ENCODE measurements at regions not wholly inside any gene's neighbourhood (a gene's known extent, or its start where the extent isn't known, plus 50 kb on each side); places are given as distances from the start of the nearest gene placed in this dataset.

DNA sequence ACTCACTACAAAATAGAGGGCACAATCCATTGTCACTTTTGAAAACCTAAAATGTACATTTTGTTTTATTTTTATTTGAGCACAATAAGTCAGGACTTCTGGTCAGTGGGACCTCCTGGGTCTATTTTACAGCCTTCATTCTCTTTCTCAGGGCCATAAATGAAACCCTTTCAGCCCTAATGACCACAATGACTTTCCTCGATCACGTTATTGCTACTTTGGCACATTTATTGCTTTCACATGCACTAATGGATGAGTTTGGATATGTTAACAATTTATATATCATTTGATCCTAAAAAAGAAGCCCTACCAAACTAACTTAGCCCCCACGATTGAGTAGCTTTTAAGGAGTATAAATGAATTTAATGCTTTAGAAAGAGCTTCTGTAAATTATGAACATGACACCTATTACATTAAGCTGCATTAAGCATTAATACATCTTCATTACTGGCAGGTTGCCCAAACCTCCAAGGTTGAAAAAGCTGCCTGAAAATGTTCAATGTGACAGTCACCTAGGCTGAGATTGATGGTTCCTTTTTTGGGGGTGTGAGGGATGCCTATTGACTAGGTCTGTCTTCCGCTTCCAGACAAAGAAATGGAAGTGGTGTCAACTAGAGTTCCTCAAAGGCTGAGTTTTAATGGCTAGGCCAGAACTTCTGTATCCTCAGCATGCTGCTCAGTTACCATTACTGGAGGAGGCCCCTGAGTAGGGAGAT lies 296.4 kb downstream of the GPAT3 start:
- TF ChIP-seq, protein P1, sequence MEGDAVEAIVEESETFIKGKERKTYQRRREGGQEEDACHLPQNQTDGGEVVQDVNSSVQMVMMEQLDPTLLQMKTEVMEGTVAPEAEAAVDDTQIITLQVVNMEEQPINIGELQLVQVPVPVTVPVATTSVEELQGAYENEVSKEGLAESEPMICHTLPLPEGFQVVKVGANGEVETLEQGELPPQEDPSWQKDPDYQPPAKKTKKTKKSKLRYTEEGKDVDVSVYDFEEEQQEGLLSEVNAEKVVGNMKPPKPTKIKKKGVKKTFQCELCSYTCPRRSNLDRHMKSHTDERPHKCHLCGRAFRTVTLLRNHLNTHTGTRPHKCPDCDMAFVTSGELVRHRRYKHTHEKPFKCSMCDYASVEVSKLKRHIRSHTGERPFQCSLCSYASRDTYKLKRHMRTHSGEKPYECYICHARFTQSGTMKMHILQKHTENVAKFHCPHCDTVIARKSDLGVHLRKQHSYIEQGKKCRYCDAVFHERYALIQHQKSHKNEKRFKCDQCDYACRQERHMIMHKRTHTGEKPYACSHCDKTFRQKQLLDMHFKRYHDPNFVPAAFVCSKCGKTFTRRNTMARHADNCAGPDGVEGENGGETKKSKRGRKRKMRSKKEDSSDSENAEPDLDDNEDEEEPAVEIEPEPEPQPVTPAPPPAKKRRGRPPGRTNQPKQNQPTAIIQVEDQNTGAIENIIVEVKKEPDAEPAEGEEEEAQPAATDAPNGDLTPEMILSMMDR (IDR thresholded peaks at IDR 0.05) = no peak
- TF ChIP-seq POLR2A (IDR thresholded peaks at IDR 0.05) (no peak), POLR2AphosphoS5 (IDR thresholded peaks at IDR 0.05) (no peak), EP300 (IDR thresholded peaks at IDR 0.05) (no peak)
- Histone ChIP-seq H3K4me1 (no peaks in the 10 kb centered on the region), H3K4me3 (no peak overlapping the region), H3K27me3 (no peaks in the 10 kb centered on the region), H3K27ac (no peak overlapping the region), H3K36me3 (no peaks in the 10 kb centered on the region), H3K9me3 (peaks cover 0 to 3% (median 0%) of the 10 kb centered on the region in 4 donors)
- DNase-seq = no peak
- intact Hi-C loops (cut with DNase I) = no loop called here
- WGBS, 2 donors = 60 to 63% methylated on average over 4 of the region's 4 CpGs

DNA sequence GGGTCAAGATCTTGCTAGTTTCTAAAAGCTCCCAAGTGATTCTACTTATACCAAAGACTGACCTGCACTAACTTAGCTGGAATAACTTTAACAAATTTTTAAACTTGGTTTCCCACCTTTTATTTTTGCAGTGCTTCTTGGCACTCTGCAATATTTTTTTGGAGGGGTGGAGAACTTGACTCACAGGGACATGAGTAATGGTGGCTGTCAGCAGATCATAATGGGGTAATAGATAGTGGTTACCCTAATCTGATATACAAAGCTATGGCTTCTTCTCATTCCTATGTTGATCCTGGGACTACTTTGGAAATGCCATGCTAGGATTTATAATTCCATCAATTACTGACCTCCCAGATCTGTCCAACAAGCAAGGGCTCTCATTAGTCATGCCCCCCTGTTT lies 295.7 kb downstream of the GPAT3 start:
- intact Hi-C loops (cut with DNase I) = no loop called here
- Histone ChIP-seq H3K27me3 (no peaks in the 10 kb centered on the region), H3K27ac (no peak overlapping the region), H3K9me3 (peaks cover 0 to 3% (median 0%) of the 10 kb centered on the region in 4 donors), H3K4me1 (no peaks in the 10 kb centered on the region), H3K4me3 (no peak overlapping the region), H3K36me3 (no peaks in the 10 kb centered on the region)
- no peak for DNase-seq
- TF ChIP-seq EP300 (IDR thresholded peaks at IDR 0.05) (no peak), POLR2A (IDR thresholded peaks at IDR 0.05) (no peak), POLR2AphosphoS5 (IDR thresholded peaks at IDR 0.05) (no peak)
- TF ChIP-seq, protein P1 (IDR thresholded peaks at IDR 0.05) = no peak

DNA sequence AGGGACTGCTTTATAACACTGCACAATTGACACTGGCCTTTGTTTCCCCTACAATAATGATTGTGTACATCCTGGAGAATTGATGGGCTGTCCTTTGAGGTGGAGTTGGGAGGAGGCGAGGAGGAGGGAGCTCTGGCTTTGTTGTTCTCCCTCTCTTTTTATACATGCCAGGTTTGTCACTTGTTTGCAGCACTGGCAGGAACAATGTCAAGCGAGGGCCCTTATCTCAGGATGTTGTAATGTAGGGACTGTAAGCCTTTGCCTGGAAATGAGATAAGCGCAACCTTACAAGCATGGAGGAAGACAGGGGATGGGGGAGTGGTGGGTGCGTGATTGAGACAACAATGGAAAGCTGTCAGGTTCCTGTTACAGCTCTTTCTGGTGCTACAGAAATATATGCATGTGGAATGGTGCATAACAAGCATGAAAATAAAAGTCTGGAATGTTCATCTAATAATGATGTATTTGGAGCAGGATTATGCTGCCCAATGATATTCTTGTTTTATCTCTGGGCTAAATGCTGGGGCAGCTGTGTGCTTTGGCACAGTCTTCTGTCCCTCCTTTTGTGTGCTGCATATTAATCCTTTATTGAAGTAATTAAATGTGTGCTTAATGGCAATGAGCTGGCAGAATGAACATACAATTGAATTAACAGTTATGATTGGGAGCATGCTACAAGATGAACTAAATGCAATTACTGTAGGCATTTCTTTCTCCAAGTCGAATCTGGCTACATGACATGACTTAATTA lies 294.4 kb downstream of the GPAT3 start:
- intact Hi-C loops (cut with DNase I) = no loop called here
- H3K36me3 ChIP-seq = no peaks in the 10 kb centered on the region
- peaks cover 0 to 3% (median 0%) of the 10 kb centered on the region in 4 donors for H3K9me3 ChIP-seq
- no peak overlapping the region for H3K4me3 ChIP-seq
- WGBS, 2 donors = 38 to 50% methylated on average over 5 of the region's 5 CpGs
- no peak overlapping the region for H3K27ac ChIP-seq
- no peaks in the 10 kb centered on the region for H3K4me1 ChIP-seq
- TF ChIP-seq, protein P1 (IDR thresholded peaks at IDR 0.05) = no peak
- TF ChIP-seq EP300 (IDR thresholded peaks at IDR 0.05) = no peak
- no peak for TF ChIP-seq POLR2A (IDR thresholded peaks at IDR 0.05)
- TF ChIP-seq POLR2AphosphoS5 (IDR thresholded peaks at IDR 0.05) = no peak
- no peaks in the 10 kb centered on the region for H3K27me3 ChIP-seq
- DNase-seq = no peak

DNA sequence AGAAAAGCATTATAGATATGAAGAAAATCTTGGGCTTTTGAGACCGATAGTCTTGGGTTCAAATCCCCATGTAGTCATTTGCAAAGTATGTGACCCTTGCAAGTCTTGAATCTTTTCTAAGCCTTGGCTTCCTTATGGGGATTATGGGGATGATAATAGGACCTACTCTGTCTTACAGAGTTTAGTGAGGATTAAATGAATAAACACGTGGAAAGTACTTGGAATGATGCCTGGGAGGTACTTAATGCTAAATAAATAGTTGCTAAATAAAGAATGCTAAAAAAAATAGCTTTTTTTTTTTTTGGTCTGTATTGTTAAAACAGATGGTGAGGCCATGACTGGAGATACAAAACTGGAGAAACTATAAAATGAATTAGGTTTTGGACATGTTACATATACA lies 292.7 kb downstream of the GPAT3 start:
- H3K9me3 ChIP-seq = peaks cover 0 to 3% (median 0%) of the 10 kb centered on the region in 4 donors
- H3K27me3 ChIP-seq = no peaks in the 10 kb centered on the region
- H3K36me3 ChIP-seq = no peaks in the 10 kb centered on the region
- DNase-seq = no peak
- intact Hi-C loops (cut with DNase I) = no loop called here
- H3K4me3 ChIP-seq = no peak overlapping the region
- WGBS, 2 donors = 46 to 60% methylated on average over 2 of the region's 2 CpGs
- H3K4me1 ChIP-seq = no peaks in the 10 kb centered on the region
- H3K27ac ChIP-seq = no peak overlapping the region
- TF ChIP-seq EP300 (IDR thresholded peaks at IDR 0.05) (no peak), POLR2A (IDR thresholded peaks at IDR 0.05) (no peak), POLR2AphosphoS5 (IDR thresholded peaks at IDR 0.05) (no peak)
- TF ChIP-seq, protein P1 (IDR thresholded peaks at IDR 0.05) = no peak
